Keratinocyte (primary cell): ENCODE measurements at regions not wholly inside any gene's neighbourhood (a gene's known extent, or its start where the extent isn't known, plus 50 kb on each side); places are given as distances from the start of the nearest gene placed in this dataset.
"Not testable (repeated sequence)": the region's sequence is repeated elsewhere in the genome, so short reads cannot be mapped to it uniquely, and the experiment has no call there.

ENCODE experiments used
- DNase-seq: peaks from one replicate; pipeline ENCODE4 v3.0.0-alpha.2; 2011; ENCODE audit warnings: low read depth, missing footprints, low spot score
- FAIRE-seq: peaks from 2 replicates; lab custom pipeline; 2011; peaks lifted over from hg19 to GRCh38; lab: Jason Lieb, UNC
- H2AFZ ChIP-seq: 2 replicates; pipeline ENCODE4 v1.6.0; 2012; ENCODE audit warnings: low read length, control low read depth, inconsistent platforms; ENCODE audit not compliant: control insufficient read depth
- H3K27ac ChIP-seq: 2 replicates; pipeline ENCODE4 v1.5.1; 2011; ENCODE audit warnings: low read length; ENCODE audit not compliant: control insufficient read depth, insufficient read depth
- H3K27me3 ChIP-seq: 3 replicates; pipeline ENCODE4 v1.6.0; 2011; ENCODE audit warnings: low read length; ENCODE audit not compliant: control insufficient read depth, insufficient read depth; ENCODE audit errors: extremely low read depth
- H3K36me3 ChIP-seq, 2 experiments: 2 replicates in 1 of 2; 3 replicates in 1 of 2; pipeline ENCODE4 v1.5.1; 2011; ENCODE audit warnings: low read length in 2 of 2, mild to moderate bottlenecking in 1 of 2; ENCODE audit not compliant: control insufficient read depth in 2 of 2, insufficient read depth in 2 of 2; ENCODE audit errors: extremely low read depth in 1 of 2
- H3K4me1 ChIP-seq: 3 replicates; pipeline ENCODE4 v1.5.1; 2011; ENCODE audit warnings: low read length; ENCODE audit not compliant: control insufficient read depth, insufficient read depth; ENCODE audit errors: extremely low read depth
- H3K4me2 ChIP-seq: 3 replicates; pipeline ENCODE4 v1.6.0; 2011; ENCODE audit warnings: low read depth, low read length; ENCODE audit not compliant: control insufficient read depth, insufficient read depth; ENCODE audit errors: extremely low read depth
- H3K4me3 ChIP-seq, 3 experiments: fragments of 200-600 bp in 1 of 3; sonication (generic) in 1 of 3; 2 replicates in 2 of 3; 3 replicates in 1 of 3; pipeline ENCODE4 v1.5.1; 2011 to 2016; ENCODE audit warnings: low read length in 3 of 3, mild to moderate bottlenecking in 3 of 3, control low read depth in 2 of 3, inconsistent platforms in 1 of 3, low read depth in 1 of 3, mixed read lengths in 1 of 3, mixed run types in 1 of 3, moderate library complexity in 1 of 3; ENCODE audit not compliant: control insufficient read depth in 2 of 3, insufficient read depth in 2 of 3; ENCODE audit errors: extremely low read depth in 1 of 3
- H3K79me2 ChIP-seq: 2 replicates; pipeline ENCODE4 v1.6.0; 2012; ENCODE audit warnings: low read length; ENCODE audit not compliant: control insufficient read depth, insufficient read depth
- H3K9ac ChIP-seq: 3 replicates; pipeline ENCODE4 v1.6.0; 2011; ENCODE audit warnings: low read length; ENCODE audit not compliant: control insufficient read depth, insufficient read depth; ENCODE audit errors: extremely low read depth
- H3K9me1 ChIP-seq: 3 replicates; pipeline ENCODE4 v1.6.0; 2011; ENCODE audit warnings: low read length; ENCODE audit not compliant: control insufficient read depth, insufficient read depth; ENCODE audit errors: extremely low read depth
- H3K9me3 ChIP-seq: 2 replicates; pipeline ENCODE4 v1.5.1; 2012; ENCODE audit warnings: low read depth, low read length; ENCODE audit not compliant: control insufficient read depth
- H4K20me1 ChIP-seq: 3 replicates; pipeline ENCODE4 v1.6.0; 2011; ENCODE audit warnings: low read length; ENCODE audit not compliant: control insufficient read depth, insufficient read depth; ENCODE audit errors: extremely low read depth
- EZH2 ChIP-seq: IDR thresholded peaks from one replicate; pipeline ENCODE4 v1.6.1; 2012; ENCODE audit warnings: inconsistent platforms, mild to moderate bottlenecking, low read length, moderate library complexity
- dilution Hi-C: fragments of 300-500 bp; cut with MboI; formaldehyde crosslinking; loops from one replicate; pipeline ENCODE4 v1.7.0; 2020; ENCODE audit warnings: low sequenced_read_pairs; ENCODE audit not compliant: extremely low pct_ligation_motif_present
- TF ChIP-seq, protein P1 (sequence below), 3 experiments: IDR thresholded peaks in 1 of 3; conservative IDR thresholded peaks in 1 of 3; optimal IDR thresholded peaks in 1 of 3; 2 replicates in 2 of 3; 3 replicates in 1 of 3; pipeline versions ENCODE3 to v1.5.1; 2011; ENCODE audit warnings: low read length in 3 of 3, mild to moderate bottlenecking in 3 of 3, moderate library complexity in 2 of 3, control low read depth in 1 of 3, inconsistent platforms in 1 of 3; ENCODE audit not compliant: insufficient read depth in 2 of 3; ENCODE audit errors: extremely low read depth in 1 of 3

DNA sequence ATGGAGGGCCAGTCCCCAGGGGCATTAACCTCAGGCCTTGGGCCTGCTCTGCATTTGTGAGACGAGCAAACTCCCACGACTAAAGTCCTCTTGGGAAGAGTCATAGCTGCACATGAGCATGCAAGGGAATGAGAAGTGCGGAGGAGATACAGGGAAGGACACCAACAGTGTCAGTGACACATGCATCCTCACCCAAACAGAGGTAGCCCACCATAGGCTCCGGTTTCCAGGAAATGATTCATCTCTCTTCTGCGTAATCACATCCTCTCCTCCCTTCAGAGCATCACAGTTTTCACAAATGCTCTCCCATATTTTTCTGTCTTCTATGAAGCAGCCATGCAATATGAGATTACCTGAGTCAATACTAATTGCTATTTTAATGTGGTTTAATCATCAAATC, 725.7 kb upstream of the GOT2 start:
- Histone ChIP-seq H4K20me1 (no peaks in the 10 kb centered on the region), H3K27ac (no peak overlapping the region), H3K9me1 (no peaks in the 10 kb centered on the region), H3K79me2 (no peaks in the 10 kb centered on the region), H3K4me3 (no peak overlapping the region), H3K4me2 (no peak overlapping the region), H3K9ac (no peak overlapping the region), H3K27me3 (no peaks in the 10 kb centered on the region), H3K4me1 (no peaks in the 10 kb centered on the region), H3K9me3 (peaks cover 2% of the 10 kb centered on the region), H3K36me3 (no peaks in the 10 kb centered on the region), H2AFZ (no peak overlapping the region)
- no peak for TF ChIP-seq EZH2
- TF ChIP-seq, protein P1, sequence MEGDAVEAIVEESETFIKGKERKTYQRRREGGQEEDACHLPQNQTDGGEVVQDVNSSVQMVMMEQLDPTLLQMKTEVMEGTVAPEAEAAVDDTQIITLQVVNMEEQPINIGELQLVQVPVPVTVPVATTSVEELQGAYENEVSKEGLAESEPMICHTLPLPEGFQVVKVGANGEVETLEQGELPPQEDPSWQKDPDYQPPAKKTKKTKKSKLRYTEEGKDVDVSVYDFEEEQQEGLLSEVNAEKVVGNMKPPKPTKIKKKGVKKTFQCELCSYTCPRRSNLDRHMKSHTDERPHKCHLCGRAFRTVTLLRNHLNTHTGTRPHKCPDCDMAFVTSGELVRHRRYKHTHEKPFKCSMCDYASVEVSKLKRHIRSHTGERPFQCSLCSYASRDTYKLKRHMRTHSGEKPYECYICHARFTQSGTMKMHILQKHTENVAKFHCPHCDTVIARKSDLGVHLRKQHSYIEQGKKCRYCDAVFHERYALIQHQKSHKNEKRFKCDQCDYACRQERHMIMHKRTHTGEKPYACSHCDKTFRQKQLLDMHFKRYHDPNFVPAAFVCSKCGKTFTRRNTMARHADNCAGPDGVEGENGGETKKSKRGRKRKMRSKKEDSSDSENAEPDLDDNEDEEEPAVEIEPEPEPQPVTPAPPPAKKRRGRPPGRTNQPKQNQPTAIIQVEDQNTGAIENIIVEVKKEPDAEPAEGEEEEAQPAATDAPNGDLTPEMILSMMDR (optimal IDR thresholded peaks at IDR 0.05 in 1 of 3, IDR thresholded peaks at IDR 0.05 in 1 of 3, conservative IDR thresholded peaks at IDR 0.05 in 1 of 3; ENCODE audit: extremely low read depth in 1 of 3, insufficient read depth in 2 of 3, low read length in 3 of 3) = no peak
- no peak for FAIRE-seq
- dilution Hi-C loops = no loop called here
- DNase-seq = no peak

DNA sequence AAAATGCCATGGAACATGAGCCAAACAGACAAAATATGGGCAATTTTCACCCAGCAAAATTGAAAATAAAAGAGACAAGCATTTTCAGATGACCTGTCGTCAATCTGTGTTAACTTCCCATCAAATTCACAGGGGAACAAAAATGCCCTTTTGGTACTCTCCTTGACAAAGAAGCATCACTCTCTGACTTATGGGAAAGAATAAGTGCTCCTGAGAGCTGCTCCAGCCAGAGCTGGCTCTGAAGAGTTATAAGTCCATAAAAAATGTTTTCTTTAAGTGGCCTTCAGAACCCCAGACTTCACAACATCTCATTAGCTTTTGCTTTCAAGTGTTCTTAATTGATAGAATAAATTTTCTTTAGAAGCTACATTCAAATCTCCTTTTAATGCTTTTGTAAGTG, 721.4 kb upstream of the GOT2 start:
- no peaks in the 10 kb centered on the region for H3K4me1 ChIP-seq
- no peaks in the 10 kb centered on the region for H3K9me1 ChIP-seq
- dilution Hi-C loops = no loop called here
- H3K27me3 ChIP-seq = no peaks in the 10 kb centered on the region
- DNase-seq (no peak), FAIRE-seq (no peak)
- H4K20me1 ChIP-seq = no peaks in the 10 kb centered on the region
- H3K27ac ChIP-seq = no peak overlapping the region
- no peak overlapping the region for H3K4me3 ChIP-seq
- TF ChIP-seq, protein P1 (optimal IDR thresholded peaks at IDR 0.05 in 1 of 3, IDR thresholded peaks at IDR 0.05 in 1 of 3, conservative IDR thresholded peaks at IDR 0.05 in 1 of 3; ENCODE audit: extremely low read depth in 1 of 3, insufficient read depth in 2 of 3, low read length in 3 of 3) = no peak
- TF ChIP-seq EZH2 = no peak
- H3K4me2 ChIP-seq = no peak overlapping the region
- H3K36me3 ChIP-seq = no peaks in the 10 kb centered on the region
- peaks cover 2% of the 10 kb centered on the region for H3K9me3 ChIP-seq
- no peaks in the 10 kb centered on the region for H3K79me2 ChIP-seq
- no peak overlapping the region for H3K9ac ChIP-seq
- H2AFZ ChIP-seq = no peak overlapping the region

DNA sequence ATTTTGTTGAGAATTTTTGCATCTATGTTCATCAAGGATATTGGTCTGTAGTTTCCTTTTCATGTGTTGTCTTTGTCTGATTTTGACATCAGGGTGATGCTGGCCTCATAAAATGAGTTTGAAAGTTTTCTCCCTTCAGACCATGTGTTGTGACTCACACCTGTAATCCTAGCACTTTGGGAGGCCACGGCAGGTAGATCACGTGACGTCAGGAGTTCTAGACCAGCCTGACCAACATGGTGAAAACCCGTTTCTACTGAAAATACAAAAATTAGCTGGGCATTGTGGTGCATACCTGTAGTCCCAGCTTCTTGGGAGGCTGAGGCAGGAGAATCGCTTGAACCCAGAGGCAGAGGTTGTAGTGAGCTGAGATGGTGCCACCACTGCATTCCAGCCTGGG, 716.4 kb upstream of the GOT2 start:
- H2AFZ ChIP-seq, H3K27ac ChIP-seq, H4K20me1 ChIP-seq, H3K4me1 ChIP-seq, H3K79me2 ChIP-seq, H3K9me3 ChIP-seq, H3K27me3 ChIP-seq, H3K9me1 ChIP-seq, H3K4me2 ChIP-seq, FAIRE-seq, DNase-seq, H3K36me3 ChIP-seq, H3K9ac ChIP-seq, H3K4me3 ChIP-seq, dilution Hi-C loops: not testable (repeated sequence)
